ENCODE measurements at regions not wholly inside any gene's neighbourhood (a gene's known extent, or its start where the extent isn't known, plus 50 kb on each side); places are given as distances from the start of the nearest gene placed in this dataset.

GRCh38 chr3:177306252-177306651 lies 109.0 kb upstream of the TBL1XR1 start:
- no peak for DNase-seq

- no peak for DNase-seq
Measured at GRCh38 chr3:177307391-177307790, 110.1 kb upstream of the TBL1XR1 start.

- no peak for DNase-seq
Measured at GRCh38 chr3:177307826-177308225, 110.5 kb upstream of the TBL1XR1 start.

- DNase-seq: no peak
Measured at GRCh38 chr3:177308286-177308685, 111.0 kb upstream of the TBL1XR1 start.

GRCh38 chr3:177308911-177309310 lies 111.6 kb upstream of the TBL1XR1 start:
- no peak for DNase-seq

- DNase-seq: no peak
Measured at GRCh38 chr3:177312491-177312890, 115.2 kb upstream of the TBL1XR1 start.

GRCh38 chr3:177314897-177315296 lies 117.6 kb upstream of the TBL1XR1 start:
- no peak for DNase-seq

GRCh38 chr3:177317247-177317646 lies 120.0 kb upstream of the TBL1XR1 start:
- no peak for DNase-seq

- DNase-seq: no peak
Measured at GRCh38 chr3:177318559-177318958, 121.3 kb upstream of the TBL1XR1 start.

GRCh38 chr3:177320765-177321247 lies 123.5 kb upstream of the TBL1XR1 start:
- DNase-seq: no peak

- DNase-seq: no peak
Measured at GRCh38 chr3:177321819-177322218, 124.5 kb upstream of the TBL1XR1 start.

GRCh38 chr3:177322881-177323280 lies 125.6 kb upstream of the TBL1XR1 start:
- DNase-seq: no peak

GRCh38 chr3:177329854-177330253 lies 132.6 kb upstream of the TBL1XR1 start:
- DNase-seq: no peak

- no peak for DNase-seq
Measured at GRCh38 chr3:177330779-177331178, 133.5 kb upstream of the TBL1XR1 start.

GRCh38 chr3:177331203-177331835 lies 134.0 kb upstream of the TBL1XR1 start:
- no peak for DNase-seq

- no peak for DNase-seq
Measured at GRCh38 chr3:177332955-177333354, 135.7 kb upstream of the TBL1XR1 start.

- no peak for DNase-seq
Measured at GRCh38 chr3:177333533-177334520, 136.5 kb upstream of the TBL1XR1 start.

GRCh38 chr3:177334803-177335202 lies 137.5 kb upstream of the TBL1XR1 start:
- no peak for DNase-seq

GRCh38 chr3:177335728-177336127 lies 138.4 kb upstream of the TBL1XR1 start:
- no peak for DNase-seq

- no peak for DNase-seq
Measured at GRCh38 chr3:177336873-177337450, 139.7 kb upstream of the TBL1XR1 start.

- no peak for DNase-seq
Measured at GRCh38 chr3:177337541-177338331, 140.5 kb upstream of the TBL1XR1 start.

GRCh38 chr3:177338697-177339219 lies 141.5 kb upstream of the TBL1XR1 start:
- DNase-seq: no peak
